OCI-LY1 (cell line): ENCODE measurements at regions not wholly inside any gene's neighbourhood (a gene's known extent, or its start where the extent isn't known, plus 50 kb on each side); places are given as distances from the start of the nearest gene placed in this dataset.

Experiments
- EZH2 ChIP-seq: fragments of 200-600 bp; sonication (generic), shearing (Covaris generic); IDR thresholded peaks from 2 replicates; pipeline ENCODE4 v1.8.0; 2017; ENCODE audit warnings: borderline replicate concordance, mixed run types, mild to moderate bottlenecking, antibody characterized with exemption, low read length, moderate library complexity, mixed read lengths
- TF ChIP-seq, protein P1 (sequence below): fragments of 200-600 bp; sonication (generic), shearing (Covaris generic); IDR thresholded peaks from 2 replicates; pipeline ENCODE4 v1.5.1; 2017; ENCODE audit warnings: mild to moderate bottlenecking, antibody characterized with exemption, low read length, moderate library complexity, mixed read lengths

GRCh38 chr20:53853111-53853713 is 217.2 kb downstream of the BCAS1 start:
- TF ChIP-seq, protein P1, sequence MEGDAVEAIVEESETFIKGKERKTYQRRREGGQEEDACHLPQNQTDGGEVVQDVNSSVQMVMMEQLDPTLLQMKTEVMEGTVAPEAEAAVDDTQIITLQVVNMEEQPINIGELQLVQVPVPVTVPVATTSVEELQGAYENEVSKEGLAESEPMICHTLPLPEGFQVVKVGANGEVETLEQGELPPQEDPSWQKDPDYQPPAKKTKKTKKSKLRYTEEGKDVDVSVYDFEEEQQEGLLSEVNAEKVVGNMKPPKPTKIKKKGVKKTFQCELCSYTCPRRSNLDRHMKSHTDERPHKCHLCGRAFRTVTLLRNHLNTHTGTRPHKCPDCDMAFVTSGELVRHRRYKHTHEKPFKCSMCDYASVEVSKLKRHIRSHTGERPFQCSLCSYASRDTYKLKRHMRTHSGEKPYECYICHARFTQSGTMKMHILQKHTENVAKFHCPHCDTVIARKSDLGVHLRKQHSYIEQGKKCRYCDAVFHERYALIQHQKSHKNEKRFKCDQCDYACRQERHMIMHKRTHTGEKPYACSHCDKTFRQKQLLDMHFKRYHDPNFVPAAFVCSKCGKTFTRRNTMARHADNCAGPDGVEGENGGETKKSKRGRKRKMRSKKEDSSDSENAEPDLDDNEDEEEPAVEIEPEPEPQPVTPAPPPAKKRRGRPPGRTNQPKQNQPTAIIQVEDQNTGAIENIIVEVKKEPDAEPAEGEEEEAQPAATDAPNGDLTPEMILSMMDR = no peak
- TF ChIP-seq EZH2 = no peak
